EH (cell line): ENCODE measurements at regions not wholly inside any gene's neighbourhood (a gene's known extent, or its start where the extent isn't known, plus 50 kb on each side); places are given as distances from the start of the nearest gene placed in this dataset.

Experiments used
- DNase-seq: peaks from one replicate; pipeline ENCODE4 v3.0.0-alpha.2; 2015; ENCODE audit warnings: low read depth

GRCh38 chr2:239765076-239765845 lies 259.9 kb downstream of the NDUFA10 start:
- no peak for DNase-seq

DNA sequence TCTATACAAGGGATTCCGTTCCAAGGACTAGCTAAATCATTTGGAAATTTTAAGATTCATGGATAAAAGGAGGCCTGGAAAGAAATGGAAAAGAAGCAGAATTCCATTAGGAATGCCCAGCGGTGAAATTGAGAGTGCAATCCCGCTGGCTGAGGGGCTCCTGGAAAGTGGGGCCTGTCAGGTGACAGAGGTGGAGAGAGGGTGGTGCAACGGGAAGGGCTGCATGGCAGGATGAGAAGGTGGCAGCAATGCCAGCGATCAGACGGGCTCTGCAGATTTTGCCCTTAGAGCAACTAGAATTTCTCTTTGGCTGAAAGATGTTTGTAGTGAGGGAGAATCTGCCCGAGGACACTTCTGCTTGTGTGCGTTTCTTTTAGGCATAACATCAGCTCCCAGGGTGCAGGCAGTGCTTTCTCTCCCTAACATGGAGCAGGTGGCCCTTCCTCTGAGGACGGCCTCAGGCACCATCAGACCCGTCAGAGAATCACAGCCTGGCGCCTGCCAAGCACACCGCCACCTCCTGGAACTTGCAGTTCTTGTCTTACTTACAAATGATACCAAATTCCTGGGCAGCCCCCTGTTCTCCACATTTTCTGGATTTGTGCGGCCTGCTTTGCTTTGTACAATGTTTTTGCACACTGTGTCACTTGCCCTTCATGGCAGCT lies 261.6 kb downstream of the NDUFA10 start:
- no peak for DNase-seq

DNA sequence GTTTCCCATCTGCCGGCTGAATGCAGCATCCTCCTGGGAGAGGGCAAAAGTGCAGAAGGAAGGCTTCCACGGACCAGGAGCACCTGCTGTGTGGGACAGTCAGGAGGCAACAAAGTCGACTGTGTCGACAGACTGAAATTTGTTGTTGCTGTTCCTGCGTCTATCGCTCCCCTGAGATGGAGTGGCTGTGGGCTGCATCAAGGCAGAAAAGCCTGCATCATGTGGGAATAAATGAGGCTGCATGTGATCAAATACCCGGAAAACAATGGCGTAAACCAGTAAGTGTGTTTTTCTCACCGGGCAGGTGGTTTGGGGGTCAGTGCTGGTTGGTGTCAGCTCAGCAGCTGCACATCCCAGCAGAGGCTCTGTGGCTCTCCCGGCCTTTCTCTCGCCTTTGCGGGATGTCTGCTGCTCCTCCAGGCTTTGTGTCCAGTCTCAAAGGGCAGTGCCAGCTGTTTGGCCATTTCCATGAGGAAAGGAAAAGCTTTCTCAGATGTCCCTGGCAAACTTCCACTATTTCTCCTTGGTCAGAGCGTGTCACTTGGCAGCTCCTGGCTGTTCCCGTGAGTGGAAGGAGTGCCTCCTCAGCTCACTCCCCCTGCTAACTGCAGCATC lies 262.4 kb downstream of the NDUFA10 start:
- DNase-seq = no peak

GRCh38 chr2:239762106-239762505 lies 263.0 kb downstream of the NDUFA10 start:
- no peak for DNase-seq

GRCh38 chr2:239760596-239760995 lies 264.5 kb downstream of the NDUFA10 start:
- DNase-seq = no peak

DNA sequence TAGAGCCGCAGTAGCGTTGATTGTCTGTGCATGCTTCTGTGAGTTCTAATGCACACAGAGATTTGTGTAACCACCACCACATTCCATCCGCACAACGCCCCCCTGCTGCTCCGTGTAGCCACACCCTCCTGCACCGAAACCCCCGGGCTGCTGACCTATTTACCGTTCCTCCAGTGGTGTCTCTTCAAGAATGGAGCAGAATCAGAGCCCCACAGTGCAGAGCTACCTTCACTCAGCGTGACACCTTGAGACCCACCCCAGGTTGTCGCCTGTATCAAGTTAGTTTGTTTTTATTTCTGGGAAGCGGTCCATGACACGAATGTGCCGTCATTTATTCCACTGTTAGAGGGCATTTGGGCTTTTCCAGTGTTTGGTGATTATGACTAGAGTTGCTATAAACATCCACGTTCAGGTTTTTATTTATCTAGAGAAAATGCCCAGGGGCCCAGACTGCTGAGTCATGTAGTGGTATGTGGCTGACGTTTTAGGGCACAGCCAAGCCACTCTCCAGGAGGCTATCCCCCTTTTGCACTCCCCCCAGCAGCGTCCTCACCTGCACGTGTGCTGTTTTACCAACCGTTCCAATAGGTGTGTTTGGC lies 266.8 kb downstream of the NDUFA10 start:
- no peak for DNase-seq

GRCh38 chr2:239756790-239757760 lies 268.1 kb downstream of the NDUFA10 start:
- DNase-seq = no peak

GRCh38 chr2:239756031-239756789 lies 268.9 kb downstream of the NDUFA10 start:
- DNase-seq = no peak

- no peak for DNase-seq
These were observed 271.7 kb downstream of the NDUFA10 start for GRCh38 chr2:239753401-239753837.

- DNase-seq = no peak
These were observed 272.2 kb downstream of the NDUFA10 start for GRCh38 chr2:239752951-239753350.

DNA sequence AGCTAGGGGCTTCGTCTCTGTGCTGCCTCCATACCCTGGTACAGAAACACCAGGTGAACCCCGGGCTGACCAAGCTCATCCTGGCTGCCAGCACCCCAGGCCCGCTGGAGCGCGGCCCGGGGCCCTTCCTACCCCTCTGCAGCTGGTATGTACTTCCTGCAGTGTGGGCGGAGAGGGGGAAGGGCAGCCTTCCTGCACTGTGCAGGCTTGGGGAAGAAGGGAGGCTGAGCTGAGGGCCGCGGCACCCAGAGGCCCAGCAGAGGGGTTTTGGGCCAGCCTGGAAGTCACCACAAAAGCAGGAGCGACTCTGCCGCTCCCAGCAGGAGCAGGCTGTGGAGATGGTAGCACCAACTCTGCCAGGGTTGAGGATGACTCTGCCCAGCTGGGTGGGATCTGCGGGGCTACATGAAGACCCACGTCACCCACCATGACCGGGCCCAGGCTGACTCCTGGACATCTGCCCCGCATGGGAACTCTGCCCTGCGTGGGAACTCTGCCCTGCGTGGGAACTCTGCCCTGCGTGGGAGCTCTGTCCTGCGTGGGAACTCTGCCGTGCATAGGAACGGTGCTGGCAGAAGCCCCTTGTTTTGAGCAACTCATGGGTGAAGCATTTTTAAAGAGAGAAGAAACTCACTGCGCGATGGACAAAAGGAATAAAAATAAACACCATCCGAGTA lies 273.3 kb downstream of the NDUFA10 start:
- no peak for DNase-seq

GRCh38 chr2:239750929-239751678 lies 274.0 kb downstream of the NDUFA10 start:
- DNase-seq = no peak

GRCh38 chr2:239750045-239750835 lies 274.9 kb downstream of the NDUFA10 start:
- no peak for DNase-seq

- DNase-seq = no peak
These were observed 275.8 kb downstream of the NDUFA10 start for GRCh38 chr2:239749272-239749873.

- DNase-seq = no peak
These were observed 276.3 kb downstream of the NDUFA10 start for GRCh38 chr2:239748811-239749210.

GRCh38 chr2:239747771-239748170 lies 277.4 kb downstream of the NDUFA10 start:
- no peak for DNase-seq

DNA sequence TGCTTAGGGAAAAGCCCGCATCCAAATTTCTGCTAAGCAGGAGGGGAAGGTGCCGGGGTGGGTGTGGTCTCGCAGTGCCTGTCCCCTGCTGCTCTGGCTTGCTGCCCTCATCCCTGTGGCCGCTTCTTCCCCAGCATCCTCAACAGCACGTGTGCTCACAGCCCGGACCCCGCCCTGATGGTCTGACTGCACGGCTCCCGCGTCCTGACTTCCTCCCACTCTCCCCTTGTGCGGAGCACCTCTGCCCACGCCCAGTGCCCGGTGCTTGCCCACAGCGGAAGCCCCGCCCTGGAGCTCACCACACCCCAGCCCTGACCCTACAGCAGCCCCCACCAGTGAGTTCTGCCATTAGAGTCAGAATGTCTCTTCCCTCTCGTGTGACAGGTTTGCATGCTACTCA lies 277.9 kb downstream of the NDUFA10 start:
- DNase-seq = no peak

GRCh38 chr2:239746559-239747246 lies 278.4 kb downstream of the NDUFA10 start:
- DNase-seq = no peak
